ENCODE measurements at regions not wholly inside any gene's neighbourhood (a gene's known extent, or its start where the extent isn't known, plus 50 kb on each side); places are given as distances from the start of the nearest gene placed in this dataset.

- H3K4me2 ChIP-seq, result no peak overlapping the region
- no peaks in the 10 kb centered on the region for H3K27me3 ChIP-seq
- TF ChIP-seq Cebpa-rat (IDR thresholded peaks at IDR 0.05), result no peak
Observed at GRCh38 chr11:70861559-70861958, 390.8 kb downstream of the SHANK2 start.

GRCh38 chr11:70862093-70862492 lies 390.3 kb downstream of the SHANK2 start:
- H3K4me1 ChIP-seq, result peaks cover 7% of the 10 kb centered on the region; the same call in 1 of the 2 replicates
- H3K27ac ChIP-seq, result no peak overlapping the region
- H3K36me3 ChIP-seq, result no peaks in the 10 kb centered on the region
- H3K27me3 ChIP-seq, result no peaks in the 10 kb centered on the region
- no peak overlapping the region for H3K4me3 ChIP-seq
- H3K4me2 ChIP-seq, result no peak overlapping the region
- no peak overlapping the region for H3K9ac ChIP-seq
- TF ChIP-seq Cebpa-rat (IDR thresholded peaks at IDR 0.05), result no peak
- H3K9me3 ChIP-seq, result no peaks in the 10 kb centered on the region
- no peaks in the 10 kb centered on the region for H4K20me1 ChIP-seq

More at GRCh38 chr11:70861559-70861958, 390.8 kb downstream of the SHANK2 start:
- H3K9me3 ChIP-seq, result no peaks in the 10 kb centered on the region
- no peak overlapping the region for H3K9ac ChIP-seq
- peaks cover 7% of the 10 kb centered on the region; the same call in 1 of the 2 replicates for H3K4me1 ChIP-seq
- no peak overlapping the region for H3K27ac ChIP-seq
- H3K4me3 ChIP-seq, result no peak overlapping the region
- no peaks in the 10 kb centered on the region for H3K36me3 ChIP-seq
- H4K20me1 ChIP-seq, result no peaks in the 10 kb centered on the region

GRCh38 chr11:70863186-70863585 lies 389.2 kb downstream of the SHANK2 start:
- Histone ChIP-seq H3K4me2 (no peak overlapping the region), H3K27me3 (no peaks in the 10 kb centered on the region), H3K4me3 (no peak overlapping the region), H3K36me3 (no peaks in the 10 kb centered on the region), H3K9me3 (no peaks in the 10 kb centered on the region), H3K9ac (no peak overlapping the region), H4K20me1 (no peaks in the 10 kb centered on the region), H3K4me1 (peaks cover 1% of the 10 kb centered on the region; the same call in 1 of the 2 replicates), H3K27ac (no peak overlapping the region)
- TF ChIP-seq Cebpa-rat (IDR thresholded peaks at IDR 0.05), result no peak

GRCh38 chr11:70863993-70864392 lies 388.4 kb downstream of the SHANK2 start:
- H3K27me3 ChIP-seq, result no peaks in the 10 kb centered on the region
- no peak for TF ChIP-seq Cebpa-rat (IDR thresholded peaks at IDR 0.05)

GRCh38 chr11:70865356-70865755 lies 387.0 kb downstream of the SHANK2 start:
- H3K27me3 ChIP-seq, result no peaks in the 10 kb centered on the region
- no peaks in the 10 kb centered on the region for H4K20me1 ChIP-seq
- H3K4me2 ChIP-seq, result no peak overlapping the region
- no peak overlapping the region for H3K4me3 ChIP-seq
- no peak overlapping the region for H3K27ac ChIP-seq
- no peaks in the 10 kb centered on the region for H3K36me3 ChIP-seq
- no peak overlapping the region for H3K9ac ChIP-seq
- H3K4me1 ChIP-seq, result no peaks in the 10 kb centered on the region
- H3K9me3 ChIP-seq, result no peaks in the 10 kb centered on the region
- TF ChIP-seq Cebpa-rat (IDR thresholded peaks at IDR 0.05), result no peak

More at GRCh38 chr11:70863993-70864392, 388.4 kb downstream of the SHANK2 start:
- Histone ChIP-seq H3K4me2 (no peak overlapping the region), H3K9ac (no peak overlapping the region), H4K20me1 (no peaks in the 10 kb centered on the region), H3K27ac (no peak overlapping the region), H3K4me3 (no peak overlapping the region), H3K9me3 (no peaks in the 10 kb centered on the region), H3K4me1 (no peaks in the 10 kb centered on the region), H3K36me3 (no peaks in the 10 kb centered on the region)

DNA sequence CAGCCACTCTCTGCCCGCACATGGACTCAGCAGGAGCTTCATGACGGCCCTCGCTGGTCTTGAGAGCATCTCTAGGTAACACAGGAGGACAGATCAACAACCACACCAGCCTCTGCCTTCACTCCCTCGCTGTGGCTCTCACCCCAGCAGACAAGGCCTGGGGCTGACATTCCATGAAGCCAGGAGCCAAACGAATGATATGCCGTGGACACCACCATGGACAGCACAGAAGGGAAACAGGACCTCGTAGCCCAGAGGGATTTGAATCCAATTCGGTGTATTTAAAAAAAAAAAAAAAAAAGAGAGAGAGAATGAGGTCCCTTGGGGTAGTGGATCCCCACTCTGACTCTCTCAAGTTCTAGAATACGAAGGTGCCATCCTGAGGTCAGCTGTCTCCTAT lies 385.5 kb downstream of the SHANK2 start:
- Histone ChIP-seq H3K9ac (no peak overlapping the region), H3K27ac (no peak overlapping the region), H3K4me2 (no peak overlapping the region), H3K4me1 (peaks cover 6% of the 10 kb centered on the region; the same call in 1 of the 2 replicates), H3K27me3 (no peaks in the 10 kb centered on the region), H4K20me1 (no peaks in the 10 kb centered on the region), H3K9me3 (no peaks in the 10 kb centered on the region), H3K4me3 (no peak overlapping the region), H3K36me3 (no peaks in the 10 kb centered on the region)
- no peak for TF ChIP-seq Cebpa-rat (IDR thresholded peaks at IDR 0.05)

DNA sequence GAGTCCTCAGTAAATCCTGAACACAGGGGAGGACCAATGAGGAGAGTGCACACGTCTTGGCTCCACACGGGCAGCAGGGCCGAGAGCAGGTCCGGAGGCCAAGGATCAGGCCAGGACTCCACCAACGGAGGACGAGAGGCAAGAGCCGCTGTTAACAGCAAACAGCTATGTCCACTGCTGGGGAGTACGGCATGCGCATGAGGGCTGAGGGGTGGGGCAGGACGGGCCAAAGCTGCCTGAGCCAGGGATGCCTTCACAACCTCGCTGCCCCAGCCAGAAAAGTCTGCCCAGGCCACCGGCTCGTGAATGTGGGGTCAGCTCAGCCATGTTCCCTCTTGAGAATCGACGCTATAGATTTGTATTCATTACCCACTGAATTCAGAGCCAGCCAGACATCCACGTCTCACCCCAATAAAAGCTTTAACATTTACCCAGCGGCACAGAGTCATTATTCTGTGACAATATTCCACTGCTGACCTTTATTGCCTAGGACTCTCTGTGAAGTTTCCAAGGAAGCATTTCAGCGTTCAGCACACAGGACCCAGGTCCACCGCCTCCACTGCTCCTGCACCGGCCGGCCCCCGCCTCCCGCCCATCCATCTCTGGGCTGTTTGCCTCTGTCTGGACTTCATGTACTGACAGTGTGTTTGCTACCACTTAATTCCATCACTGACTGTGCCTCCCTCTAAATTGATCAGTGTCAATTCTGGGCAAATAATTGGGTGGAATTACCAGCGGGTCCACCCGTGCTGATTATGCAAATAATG lies 384.9 kb downstream of the SHANK2 start:
- Histone ChIP-seq H4K20me1 (no peaks in the 10 kb centered on the region), H3K9me3 (no peaks in the 10 kb centered on the region), H3K27ac (no peak overlapping the region), H3K9ac (no peak overlapping the region), H3K4me3 (no peak overlapping the region), H3K27me3 (no peaks in the 10 kb centered on the region), H3K4me2 (no peak overlapping the region), H3K36me3 (no peaks in the 10 kb centered on the region), H3K4me1 (peaks cover 12% of the 10 kb centered on the region)
- no peak for TF ChIP-seq Cebpa-rat (IDR thresholded peaks at IDR 0.05)

DNA sequence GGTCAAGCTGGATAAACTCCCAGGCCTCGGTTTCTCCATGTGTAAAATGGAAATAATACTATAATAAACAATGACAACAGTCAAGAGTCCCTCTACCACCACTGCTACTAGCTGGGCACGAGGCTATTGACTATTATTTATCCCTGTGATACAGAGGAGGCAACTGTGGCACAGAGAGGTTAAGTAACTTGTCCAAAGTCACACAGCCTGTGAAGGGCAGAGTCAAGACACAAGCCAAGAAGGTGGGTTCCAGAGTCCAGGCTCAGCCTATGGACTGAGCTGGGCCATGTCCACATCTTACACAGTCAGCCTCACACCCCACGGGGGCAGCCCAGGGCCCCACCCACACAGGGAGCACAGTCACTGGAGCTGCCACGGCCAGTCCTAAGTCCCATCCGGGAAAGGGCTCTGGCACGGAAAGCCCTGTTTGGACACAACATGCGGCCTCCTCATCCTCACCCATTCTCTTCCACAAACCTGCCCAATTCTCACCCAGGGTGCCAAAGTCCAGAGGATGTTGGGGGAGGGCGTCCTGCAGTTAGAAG lies 384.0 kb downstream of the SHANK2 start:
- H3K9me3 ChIP-seq, result no peaks in the 10 kb centered on the region
- no peak overlapping the region for H3K4me2 ChIP-seq
- no peak overlapping the region for H3K4me3 ChIP-seq
- no peaks in the 10 kb centered on the region for H4K20me1 ChIP-seq
- no peaks in the 10 kb centered on the region for H3K27me3 ChIP-seq
- TF ChIP-seq Cebpa-rat (IDR thresholded peaks at IDR 0.05), result no peak
- H3K4me1 ChIP-seq, result peaks cover 22% of the 10 kb centered on the region
- H3K27ac ChIP-seq, result no peak overlapping the region
- H3K9ac ChIP-seq, result no peak overlapping the region
- H3K36me3 ChIP-seq, result no peaks in the 10 kb centered on the region

DNA sequence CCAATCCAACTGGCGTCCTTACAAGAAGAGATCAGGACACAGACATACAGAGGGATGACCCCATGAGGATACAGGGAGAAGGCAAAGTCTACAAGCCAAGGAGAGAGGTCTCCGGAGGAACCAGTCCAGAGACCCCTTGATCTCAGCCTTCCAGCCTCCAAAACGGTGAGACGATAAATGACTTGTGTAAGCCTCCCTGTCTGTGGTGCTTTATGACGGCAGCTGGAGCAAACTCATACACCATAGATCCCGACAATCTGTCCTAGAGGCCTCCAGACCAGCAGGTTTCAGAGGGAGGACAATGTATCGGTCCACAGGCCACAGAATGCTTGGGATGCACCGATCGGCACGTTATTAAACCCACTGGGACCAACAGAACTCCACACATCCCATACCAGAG lies 383.3 kb downstream of the SHANK2 start:
- TF ChIP-seq Cebpa-rat (IDR thresholded peaks at IDR 0.05), result no peak
- H3K4me1 ChIP-seq, result peaks cover 22% of the 10 kb centered on the region

GRCh38 chr11:70871881-70872280 lies 380.5 kb downstream of the SHANK2 start:
- H3K36me3 ChIP-seq, result no peaks in the 10 kb centered on the region
- peak overlapping the region; percentile 17; the same call in 1 of the 2 replicates for H3K4me2 ChIP-seq
- H3K27ac ChIP-seq, result no peak overlapping the region
- no peaks in the 10 kb centered on the region for H3K9me3 ChIP-seq
- H3K4me3 ChIP-seq, result no peak overlapping the region
- no peaks in the 10 kb centered on the region for H3K27me3 ChIP-seq
- peaks cover 44% of the 10 kb centered on the region for H3K4me1 ChIP-seq
- H4K20me1 ChIP-seq, result no peaks in the 10 kb centered on the region
- no peak overlapping the region for H3K9ac ChIP-seq
- no peak for TF ChIP-seq Cebpa-rat (IDR thresholded peaks at IDR 0.05)

More for the DNA sequence above, 383.3 kb downstream of the SHANK2 start:
- no peak overlapping the region for H3K27ac ChIP-seq
- H4K20me1 ChIP-seq, result no peaks in the 10 kb centered on the region
- H3K9ac ChIP-seq, result no peak overlapping the region
- no peaks in the 10 kb centered on the region for H3K36me3 ChIP-seq
- H3K4me2 ChIP-seq, result no peak overlapping the region
- no peaks in the 10 kb centered on the region for H3K9me3 ChIP-seq
- no peaks in the 10 kb centered on the region for H3K27me3 ChIP-seq
- H3K4me3 ChIP-seq, result no peak overlapping the region

All from BLaER1 (cell line).